SK-N-MC (cell line): ENCODE measurements at regions not wholly inside any gene's neighbourhood (a gene's known extent, or its start where the extent isn't known, plus 50 kb on each side); places are given as distances from the start of the nearest gene placed in this dataset.

Experiments used
- DNase-seq: peaks from one replicate; pipeline ENCODE4 v3.0.0-alpha.2; 2011; ENCODE audit warnings: low read depth, low spot score
- H3K27ac ChIP-seq: fragments of 200-600 bp; sonication (generic); 2 replicates; pipeline ENCODE4 v1.5.1; 2016; ENCODE audit warnings: mixed run types
- H3K36me3 ChIP-seq: fragments of 200-600 bp; sonication (generic); 2 replicates; pipeline ENCODE4 v1.6.1; 2017; ENCODE audit warnings: antibody characterized with exemption, low read length, mixed read lengths; ENCODE audit not compliant: insufficient read depth
- H3K4me3 ChIP-seq: fragments of 200-600 bp; sonication (generic); 2 replicates; pipeline ENCODE4 v1.5.1; 2016
- H3K9ac ChIP-seq: fragments of 200-600 bp; sonication (generic); 2 replicates; pipeline ENCODE4 v1.8.0; 2017; ENCODE audit warnings: mixed run types, mixed read lengths; ENCODE audit not compliant: insufficient read length
- H3K9me3 ChIP-seq: fragments of 200-600 bp; sonication (generic); 2 replicates; pipeline ENCODE4 v1.6.1; 2017; ENCODE audit warnings: low read depth, mild to moderate bottlenecking, antibody characterized with exemption, low read length, moderate library complexity, mixed read lengths
- FOXP2 ChIP-seq: optimal IDR thresholded peaks from 2 replicates; pipeline ENCODE3; 2011; ENCODE audit warnings: mild to moderate bottlenecking, moderate library complexity; ENCODE audit not compliant: insufficient read depth; ENCODE audit errors: extremely low read length, control extremely low read depth
- POLR2AphosphoS5 ChIP-seq: IDR thresholded peaks from 2 replicates; pipeline ENCODE4 v1.6.1; 2012; ENCODE audit warnings: mild to moderate bottlenecking, low read depth, low read length, borderline replicate concordance

- no peak overlapping the region for H3K27ac ChIP-seq
Measured at GRCh38 chr16:9695152-9695551, 487.1 kb downstream of the GRIN2A start.

More at GRCh38 chr16:9695152-9695551, 487.1 kb downstream of the GRIN2A start:
- DNase-seq, result no peak
- Histone ChIP-seq H3K9me3 (no peaks in the 10 kb centered on the region), H3K4me3 (no peak overlapping the region), H3K36me3 (no peaks in the 10 kb centered on the region), H3K9ac (no peak overlapping the region)
- TF ChIP-seq POLR2AphosphoS5 (no peak), FOXP2 (no peak)
